A549 (cell line): ENCODE measurements at regions not wholly inside any gene's neighbourhood (a gene's known extent, or its start where the extent isn't known, plus 50 kb on each side); places are given as distances from the start of the nearest gene placed in this dataset.

Experiments used
- ATAC-seq, 2 experiments: fragments of 200-7000 bp in 1 of 2; fragments of >200 bp in 1 of 2; cut with Nextera tagmentation in 1 of 2; cut with Tn5 transposase in 1 of 2; 3 replicates each; pipeline versions ENCODE4 v1.8.0 to v1.9.1; 2018 to 2020; ENCODE audit warnings: mild to moderate bottlenecking in 1 of 2, moderate library complexity in 1 of 2
- CTCF ChIA-PET: fragments of 300-600 bp; sonication (Branson Sonifier 250); formaldehyde crosslinking; extraction: SDS; loops from one replicate; lab custom pipeline; 2021; ENCODE audit warnings: antibody characterized with exemption, inconsistent platforms; lab: Yijun Ruan, JAX
- POLR2A ChIA-PET: fragments of 350-600 bp; formaldehyde crosslinking; extraction: SDS; loops from one replicate; lab custom pipeline; 2021; ENCODE audit warnings: antibody characterized with exemption, inconsistent platforms; lab: Yijun Ruan, JAX
- DNase-seq, 2 experiments: peaks; one replicate each; pipeline versions ENCODE4 v3.0.0 to v3.0.0-alpha.2; 2011 to 2016; ENCODE audit warnings: low read depth in 1 of 2, low spot score in 1 of 2
- FAIRE-seq: peaks from 2 replicates; lab custom pipeline; 2011; peaks lifted over from hg19 to GRCh38; lab: Jason Lieb, UNC
- H3K27ac ChIP-seq, 2 experiments: fragments of >200 bp; sonication (Bioruptor Twin); formaldehyde crosslinking; 3 replicates each; pipeline ENCODE4 v1.5.1; 2016 to 2017
- H3K4me1 ChIP-seq: fragments of >200 bp; sonication (Bioruptor Twin); formaldehyde crosslinking; 3 replicates; pipeline ENCODE4 v1.6.1; 2016
- H3K4me2 ChIP-seq: fragments of >200 bp; sonication (Bioruptor Twin); formaldehyde crosslinking; 3 replicates; pipeline ENCODE4 v1.6.1; 2016
- H3K4me3 ChIP-seq: fragments of >200 bp; sonication (Bioruptor Twin); formaldehyde crosslinking; 3 replicates; pipeline ENCODE4 v1.5.1; 2016
- H3K9me3 ChIP-seq: fragments of >200 bp; sonication (Bioruptor Twin); formaldehyde crosslinking; 3 replicates; pipeline ENCODE4 v1.6.1; 2016
- BHLHE40 ChIP-seq: IDR thresholded peaks from 2 replicates; pipeline ENCODE4 v1.6.1; 2012; ENCODE audit warnings: low read depth, low read length, inconsistent platforms
- CBX8 ChIP-seq: fragments of 200-600 bp; sonication (generic); IDR thresholded peaks from 2 replicates; pipeline ENCODE4 v1.6.1; 2016
- CEBPB ChIP-seq, 2 experiments: fragments of >200 bp in 1 of 2; sonication (Bioruptor Twin) in 1 of 2; formaldehyde crosslinking in 1 of 2; IDR thresholded peaks; 2 replicates each; pipeline ENCODE4 v1.6.1; 2012 to 2016
- CHD4 ChIP-seq: fragments of 200-600 bp; sonication (generic); IDR thresholded peaks from 2 replicates; pipeline ENCODE4 v1.6.1; 2016; ENCODE audit warnings: antibody characterized with exemption, mild to moderate bottlenecking, borderline replicate concordance
- EHMT2 ChIP-seq: fragments of 200-600 bp; sonication (generic); IDR thresholded peaks from 2 replicates; pipeline ENCODE4 v1.6.1; 2016; ENCODE audit warnings: antibody characterized with exemption, low read depth, mild to moderate bottlenecking, moderate library complexity
- EP300 ChIP-seq, 2 experiments: fragments of >200 bp; sonication (Bioruptor Twin); formaldehyde crosslinking; IDR thresholded peaks; 2 replicates in 1 of 2; 3 replicates in 1 of 2; pipeline ENCODE4 v1.6.1; 2016 to 2017
- FOXS1 ChIP-seq: fragments of 250-450 bp; sonication (Bioruptor Pico); IDR thresholded peaks from 2 replicates; pipeline ENCODE4 v1.5.0; 2020; ENCODE audit warnings: mild to moderate bottlenecking, moderate library complexity
- GATA3 ChIP-seq: IDR thresholded peaks from 2 replicates; pipeline ENCODE4 v1.6.1; 2012; ENCODE audit warnings: borderline replicate concordance
- HDAC2 ChIP-seq: fragments of 200-600 bp; sonication (generic); IDR thresholded peaks from 2 replicates; pipeline ENCODE4 v1.6.1; 2016
- HOXA7 ChIP-seq: fragments of 250-450 bp; sonication (Bioruptor Pico); IDR thresholded peaks from 2 replicates; pipeline ENCODE4 v1.5.0; 2020; ENCODE audit warnings: mild to moderate bottlenecking, moderate library complexity
- HOXB13 ChIP-seq: fragments of 250-450 bp; sonication (Bioruptor Pico); IDR thresholded peaks from 2 replicates; pipeline ENCODE4 v1.5.0; 2020; ENCODE audit warnings: low read depth, mild to moderate bottlenecking, moderate library complexity
- HOXB5 ChIP-seq: fragments of 250-450 bp; sonication (Bioruptor Pico); IDR thresholded peaks from 2 replicates; pipeline ENCODE4 v1.5.0; 2020; ENCODE audit warnings: mild to moderate bottlenecking, moderate library complexity
- JUNB ChIP-seq: fragments of >200 bp; sonication (Bioruptor Twin); formaldehyde crosslinking; IDR thresholded peaks from 2 replicates; pipeline ENCODE4 v1.6.1; 2016
- KDM1A ChIP-seq: fragments of 200-600 bp; sonication (generic); IDR thresholded peaks from 2 replicates; pipeline ENCODE4 v1.6.1; 2016; ENCODE audit warnings: low read depth, mild to moderate bottlenecking
- MAZ ChIP-seq: fragments of 150-350 bp; IDR thresholded peaks from 2 replicates; pipeline ENCODE4 v1.6.1; 2014; ENCODE audit warnings: antibody characterized with exemption, low read depth, low read length, borderline replicate concordance
- NR3C1 ChIP-seq: fragments of >200 bp; sonication (Bioruptor Twin); formaldehyde crosslinking; IDR thresholded peaks from 3 replicates; pipeline ENCODE4 v1.6.1; 2017
- RAD21 ChIP-seq, 2 experiments: fragments of >200 bp in 1 of 2; sonication (Bioruptor Twin) in 1 of 2; formaldehyde crosslinking in 1 of 2; IDR thresholded peaks in 1 of 2; conservative IDR thresholded peaks in 1 of 2; 2 replicates in 1 of 2; 3 replicates in 1 of 2; pipeline ENCODE4 v1.6.1; 2012 to 2018; ENCODE audit warnings: inconsistent platforms in 1 of 2
- RCOR1 ChIP-seq: fragments of 150-350 bp; IDR thresholded peaks from 2 replicates; pipeline ENCODE4 v1.6.1; 2014; ENCODE audit warnings: antibody characterized with exemption, low read length, low read depth
- TFCP2L1 ChIP-seq: fragments of 250-450 bp; sonication (Bioruptor Pico); IDR thresholded peaks from 2 replicates; pipeline ENCODE4 v1.5.0; 2021; ENCODE audit warnings: mild to moderate bottlenecking
- USF2 ChIP-seq: fragments of 450-650 bp; IDR thresholded peaks from 2 replicates; pipeline ENCODE4 v1.6.1; 2014; ENCODE audit warnings: antibody characterized with exemption
- ZFP36 ChIP-seq: fragments of 450-650 bp; IDR thresholded peaks from 2 replicates; pipeline ENCODE4 v1.6.1; 2014; ENCODE audit warnings: borderline replicate concordance; ENCODE audit not compliant: partially characterized antibody
- WGBS: methylation state at CpG from one replicate; pipeline ENCODE4 v1.1.6; 2017; ENCODE audit errors: missing lambda C conversion rate; 5-methylcytosine and 5-hydroxymethylcytosine counted together
- TF ChIP-seq, protein P1 (sequence below): fragments of 250-450 bp; sonication (Bioruptor Pico); IDR thresholded peaks from 2 replicates; pipeline ENCODE4 v1.5.0; 2021; ENCODE audit warnings: mild to moderate bottlenecking, moderate library complexity, borderline replicate concordance
- TF ChIP-seq, protein P2 (sequence below): fragments of >200 bp; sonication (Bioruptor Twin); formaldehyde crosslinking; IDR thresholded peaks from 3 replicates; pipeline ENCODE4 v1.5.1; 2016

GRCh38 chr1:57696043-57696442, 272.2 kb upstream of the DAB1 start:
- DNase-seq (no peak), FAIRE-seq (no peak), ATAC-seq (no peak)
- Histone ChIP-seq H3K4me1 (no peaks in the 10 kb centered on the region), H3K27ac (no peak overlapping the region), H3K4me3 (no peak overlapping the region), H3K4me2 (no peak overlapping the region), H3K9me3 (no peaks in the 10 kb centered on the region)
- TF ChIP-seq HDAC2 = no peak
- TF ChIP-seq USF2 = no peak
- no peak for TF ChIP-seq ZFP36
- 2% methylated on average over 2 of the region's 2 CpGs for WGBS
- ChIA-PET POLR2A (no interaction called here), CTCF (no interaction called here)

- no peak for DNase-seq
- no peak for FAIRE-seq
- H3K27ac ChIP-seq = no peak overlapping the region
- no peak overlapping the region for H3K4me3 ChIP-seq
- WGBS = 17% methylated on average over 3 of the region's 3 CpGs
- POLR2A ChIA-PET = no interaction called here
- TF ChIP-seq GATA3 (no peak), CEBPB (IDR thresholded peaks at IDR 0.05) (no peak), CHD4 (no peak), FOXS1 (no peak), MAZ (no peak), TFCP2L1 (CRISPR knock-in tag) (no peak), HOXB5 (CRISPR knock-in tag) (no peak)
- TF ChIP-seq, protein P1, sequence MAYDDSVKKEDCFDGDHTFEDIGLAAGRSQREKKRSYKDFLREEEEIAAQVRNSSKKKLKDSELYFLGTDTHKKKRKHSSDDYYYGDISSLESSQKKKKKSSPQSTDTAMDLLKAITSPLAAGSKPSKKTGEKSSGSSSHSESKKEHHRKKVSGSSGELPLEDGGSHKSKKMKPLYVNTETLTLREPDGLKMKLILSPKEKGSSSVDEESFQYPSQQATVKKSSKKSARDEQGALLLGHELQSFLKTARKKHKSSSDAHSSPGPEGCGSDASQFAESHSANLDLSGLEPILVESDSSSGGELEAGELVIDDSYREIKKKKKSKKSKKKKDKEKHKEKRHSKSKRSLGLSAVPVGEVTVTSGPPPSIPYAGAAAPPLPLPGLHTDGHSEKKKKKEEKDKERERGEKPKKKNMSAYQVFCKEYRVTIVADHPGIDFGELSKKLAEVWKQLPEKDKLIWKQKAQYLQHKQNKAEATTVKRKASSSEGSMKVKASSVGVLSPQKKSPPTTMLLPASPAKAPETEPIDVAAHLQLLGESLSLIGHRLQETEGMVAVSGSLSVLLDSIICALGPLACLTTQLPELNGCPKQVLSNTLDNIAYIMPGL = no peak
- no peak for ATAC-seq
- no peaks in the 10 kb centered on the region for H3K9me3 ChIP-seq
- CTCF ChIA-PET = no interaction called here
- no peak overlapping the region for H3K4me2 ChIP-seq
- no peaks in the 10 kb centered on the region for H3K4me1 ChIP-seq
Observed at GRCh38 chr1:57686306-57686705, 262.4 kb upstream of the DAB1 start.

GRCh38 chr1:57683037-57683942, 259.4 kb upstream of the DAB1 start:
- Histone ChIP-seq H3K27ac (no peak overlapping the region), H3K4me3 (no peak overlapping the region), H3K9me3 (no peaks in the 10 kb centered on the region), H3K4me1 (no peaks in the 10 kb centered on the region)
- CTCF ChIA-PET = no interaction called here
- ATAC-seq (no peak), DNase-seq (no peak)
- 3% methylated on average over 4 of the region's 7 CpGs for WGBS
- TF ChIP-seq, protein P2, sequence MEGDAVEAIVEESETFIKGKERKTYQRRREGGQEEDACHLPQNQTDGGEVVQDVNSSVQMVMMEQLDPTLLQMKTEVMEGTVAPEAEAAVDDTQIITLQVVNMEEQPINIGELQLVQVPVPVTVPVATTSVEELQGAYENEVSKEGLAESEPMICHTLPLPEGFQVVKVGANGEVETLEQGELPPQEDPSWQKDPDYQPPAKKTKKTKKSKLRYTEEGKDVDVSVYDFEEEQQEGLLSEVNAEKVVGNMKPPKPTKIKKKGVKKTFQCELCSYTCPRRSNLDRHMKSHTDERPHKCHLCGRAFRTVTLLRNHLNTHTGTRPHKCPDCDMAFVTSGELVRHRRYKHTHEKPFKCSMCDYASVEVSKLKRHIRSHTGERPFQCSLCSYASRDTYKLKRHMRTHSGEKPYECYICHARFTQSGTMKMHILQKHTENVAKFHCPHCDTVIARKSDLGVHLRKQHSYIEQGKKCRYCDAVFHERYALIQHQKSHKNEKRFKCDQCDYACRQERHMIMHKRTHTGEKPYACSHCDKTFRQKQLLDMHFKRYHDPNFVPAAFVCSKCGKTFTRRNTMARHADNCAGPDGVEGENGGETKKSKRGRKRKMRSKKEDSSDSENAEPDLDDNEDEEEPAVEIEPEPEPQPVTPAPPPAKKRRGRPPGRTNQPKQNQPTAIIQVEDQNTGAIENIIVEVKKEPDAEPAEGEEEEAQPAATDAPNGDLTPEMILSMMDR = no peak
- TF ChIP-seq EP300 (IDR thresholded peaks at IDR 0.05) = no peak
- TF ChIP-seq KDM1A = no peak
- TF ChIP-seq, protein P1 = no peak
- TF ChIP-seq ZFP36 = no peak
- no peak for TF ChIP-seq CBX8
- TF ChIP-seq JUNB = no peak
- no peak for TF ChIP-seq EHMT2
- no peak for TF ChIP-seq RCOR1
- TF ChIP-seq RAD21 (conservative IDR thresholded peaks at IDR 0.05 in 1 of 2, IDR thresholded peaks at IDR 0.05 in 1 of 2) = no peak
- TF ChIP-seq HOXA7 = no peak
- no peak for TF ChIP-seq HOXB13 (CRISPR knock-in tag)
- no peak for TF ChIP-seq BHLHE40
- TF ChIP-seq NR3C1 = no peak
- TF ChIP-seq, all 56 proteins: peak for 0
- FAIRE-seq = no peak
- POLR2A ChIA-PET = no interaction called here
- H3K4me2 ChIP-seq = no peak overlapping the region
